ENCODE measurements at regions not wholly inside any gene's neighbourhood (a gene's known extent, or its start where the extent isn't known, plus 50 kb on each side); places are given as distances from the start of the nearest gene placed in this dataset.

DNA sequence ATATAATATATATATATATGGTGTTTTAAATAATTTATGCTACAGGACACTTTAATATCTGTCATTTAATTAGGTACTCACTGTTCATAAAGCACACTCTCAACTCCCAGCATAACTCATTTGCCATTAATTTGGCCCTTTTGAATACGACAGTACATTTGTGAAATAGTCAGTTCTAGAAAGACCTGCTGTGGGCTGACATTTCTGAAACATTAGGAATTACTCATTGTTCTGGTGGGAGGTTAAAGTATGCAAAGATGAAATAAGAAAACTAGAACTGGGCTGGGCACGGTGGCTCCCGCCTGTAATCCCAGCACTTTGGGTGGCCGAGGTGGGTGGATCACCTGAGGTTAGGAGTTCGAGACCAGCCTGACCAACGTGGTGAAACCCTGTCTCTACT is 497.5 kb downstream of the UTRN start:
- H3K27ac ChIP-seq (ENCODE audit: low read length), result no peak overlapping the region
- H2AFZ ChIP-seq (ENCODE audit: low read length), result no peak overlapping the region
- TF ChIP-seq, protein P1, sequence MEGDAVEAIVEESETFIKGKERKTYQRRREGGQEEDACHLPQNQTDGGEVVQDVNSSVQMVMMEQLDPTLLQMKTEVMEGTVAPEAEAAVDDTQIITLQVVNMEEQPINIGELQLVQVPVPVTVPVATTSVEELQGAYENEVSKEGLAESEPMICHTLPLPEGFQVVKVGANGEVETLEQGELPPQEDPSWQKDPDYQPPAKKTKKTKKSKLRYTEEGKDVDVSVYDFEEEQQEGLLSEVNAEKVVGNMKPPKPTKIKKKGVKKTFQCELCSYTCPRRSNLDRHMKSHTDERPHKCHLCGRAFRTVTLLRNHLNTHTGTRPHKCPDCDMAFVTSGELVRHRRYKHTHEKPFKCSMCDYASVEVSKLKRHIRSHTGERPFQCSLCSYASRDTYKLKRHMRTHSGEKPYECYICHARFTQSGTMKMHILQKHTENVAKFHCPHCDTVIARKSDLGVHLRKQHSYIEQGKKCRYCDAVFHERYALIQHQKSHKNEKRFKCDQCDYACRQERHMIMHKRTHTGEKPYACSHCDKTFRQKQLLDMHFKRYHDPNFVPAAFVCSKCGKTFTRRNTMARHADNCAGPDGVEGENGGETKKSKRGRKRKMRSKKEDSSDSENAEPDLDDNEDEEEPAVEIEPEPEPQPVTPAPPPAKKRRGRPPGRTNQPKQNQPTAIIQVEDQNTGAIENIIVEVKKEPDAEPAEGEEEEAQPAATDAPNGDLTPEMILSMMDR (IDR thresholded peaks at IDR 0.05; ENCODE audit: low read length), result no peak
- TF ChIP-seq EZH2 (optimal IDR thresholded peaks at IDR 0.05; ENCODE audit: low read depth, low read length) (no peak), EZH2phosphoT487 (IDR thresholded peaks at IDR 0.05; ENCODE audit: low read length) (no peak)
- H4K20me1 ChIP-seq (ENCODE audit: insufficient read depth, low read length), result no peaks in the 10 kb centered on the region
- H3K27me3 ChIP-seq (replicated peaks; ENCODE audit: insufficient read depth, low read length), result no peaks in the 10 kb centered on the region
- no peak for DNase-seq
- H3K36me3 ChIP-seq (replicated peaks; ENCODE audit: insufficient read depth, low read length), result no peaks in the 10 kb centered on the region
- no peak overlapping the region for H3K4me3 ChIP-seq (ENCODE audit: low read length)
- no peaks in the 10 kb centered on the region for H3K9me2 ChIP-seq (replicated peaks; ENCODE audit: insufficient read depth, low read length)
- no peaks in the 10 kb centered on the region for H3K9me3 ChIP-seq (replicated peaks; ENCODE audit: insufficient read depth, low read length)
- H3K4me1 ChIP-seq (ENCODE audit: low read length), result no peaks in the 10 kb centered on the region
- H3K4me2 ChIP-seq (ENCODE audit: low read depth, low read length), result no peak overlapping the region
- no peak overlapping the region for H3K9ac ChIP-seq (ENCODE audit: low read length)
- no peaks in the 10 kb centered on the region for H3F3A ChIP-seq (ENCODE audit: insufficient read depth, low read length)
- H3K79me2 ChIP-seq (ENCODE audit: low read length), result no peaks in the 10 kb centered on the region

DNA sequence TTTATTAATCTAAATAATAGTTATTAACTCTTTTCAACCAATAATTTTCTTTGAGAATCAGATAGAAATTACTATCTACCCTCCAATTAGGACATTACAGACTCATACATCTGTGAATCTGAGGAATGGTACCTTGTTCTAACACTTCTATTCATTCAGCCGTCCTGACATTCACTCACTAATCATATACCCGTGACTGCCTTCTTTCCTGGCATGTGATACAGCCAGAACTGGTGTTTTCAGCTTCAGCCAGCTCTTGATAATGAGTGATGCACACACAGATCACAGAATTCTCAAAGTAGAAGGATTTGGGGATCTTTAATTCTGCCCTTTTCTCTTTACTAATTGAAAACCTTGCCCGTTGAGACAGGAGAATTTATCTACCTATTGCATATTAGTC is 499.9 kb downstream of the UTRN start:
- Histone ChIP-seq H3K9me3 (replicated peaks; ENCODE audit: insufficient read depth, low read length) (no peaks in the 10 kb centered on the region), H3K4me2 (ENCODE audit: low read depth, low read length) (no peak overlapping the region), H4K20me1 (ENCODE audit: insufficient read depth, low read length) (no peaks in the 10 kb centered on the region), H3K4me3 (ENCODE audit: low read length) (no peak overlapping the region), H3K4me1 (ENCODE audit: low read length) (no peaks in the 10 kb centered on the region), H3F3A (ENCODE audit: insufficient read depth, low read length) (no peaks in the 10 kb centered on the region), H3K27me3 (replicated peaks; ENCODE audit: insufficient read depth, low read length) (no peaks in the 10 kb centered on the region), H3K79me2 (ENCODE audit: low read length) (no peaks in the 10 kb centered on the region), H3K36me3 (replicated peaks; ENCODE audit: insufficient read depth, low read length) (no peaks in the 10 kb centered on the region), H3K27ac (ENCODE audit: low read length) (no peak overlapping the region), H3K9ac (ENCODE audit: low read length) (no peak overlapping the region), H2AFZ (ENCODE audit: low read length) (no peak overlapping the region), H3K9me2 (replicated peaks; ENCODE audit: insufficient read depth, low read length) (no peaks in the 10 kb centered on the region)
- DNase-seq, result no peak
- TF ChIP-seq, protein P1 (IDR thresholded peaks at IDR 0.05; ENCODE audit: low read length), result no peak
- TF ChIP-seq EZH2phosphoT487 (IDR thresholded peaks at IDR 0.05; ENCODE audit: low read length), result no peak
- TF ChIP-seq EZH2 (optimal IDR thresholded peaks at IDR 0.05; ENCODE audit: low read depth, low read length), result no peak

DNA sequence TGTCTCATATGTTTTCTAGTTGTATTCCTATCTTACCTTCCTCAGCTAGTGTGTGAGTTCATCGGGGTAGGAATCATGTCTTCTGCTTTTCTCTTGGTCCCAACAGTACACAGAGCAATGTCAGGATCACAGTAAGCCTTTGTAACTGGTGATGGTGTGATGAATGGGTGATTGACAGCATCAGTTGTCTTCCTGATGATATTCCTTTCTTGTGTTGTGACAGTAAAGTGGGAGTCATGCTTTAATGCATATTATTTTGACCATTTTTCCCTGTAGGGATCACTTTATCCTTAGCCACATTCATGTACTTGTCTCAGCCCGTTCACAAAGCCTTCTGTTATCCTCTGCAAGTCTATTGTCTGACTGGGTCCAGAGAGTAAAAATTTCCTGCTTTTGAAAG is 501.7 kb downstream of the UTRN start:
- no peaks in the 10 kb centered on the region for H3K9me3 ChIP-seq (replicated peaks; ENCODE audit: insufficient read depth, low read length)

More for the DNA sequence above, 501.7 kb downstream of the UTRN start:
- TF ChIP-seq, protein P1 (IDR thresholded peaks at IDR 0.05; ENCODE audit: low read length), result no peak
- TF ChIP-seq EZH2 (optimal IDR thresholded peaks at IDR 0.05; ENCODE audit: low read depth, low read length) (no peak), EZH2phosphoT487 (IDR thresholded peaks at IDR 0.05; ENCODE audit: low read length) (no peak)
- H3K36me3 ChIP-seq (replicated peaks; ENCODE audit: insufficient read depth, low read length), result no peaks in the 10 kb centered on the region
- no peaks in the 10 kb centered on the region for H4K20me1 ChIP-seq (ENCODE audit: insufficient read depth, low read length)
- H3K27me3 ChIP-seq (replicated peaks; ENCODE audit: insufficient read depth, low read length), result no peaks in the 10 kb centered on the region
- H3K4me3 ChIP-seq (ENCODE audit: low read length), result no peak overlapping the region
- no peaks in the 10 kb centered on the region for H3F3A ChIP-seq (ENCODE audit: insufficient read depth, low read length)
- H2AFZ ChIP-seq (ENCODE audit: low read length), result no peak overlapping the region
- no peak overlapping the region for H3K9ac ChIP-seq (ENCODE audit: low read length)
- H3K9me2 ChIP-seq (replicated peaks; ENCODE audit: insufficient read depth, low read length), result no peaks in the 10 kb centered on the region
- H3K79me2 ChIP-seq (ENCODE audit: low read length), result no peaks in the 10 kb centered on the region
- DNase-seq, result no peak
- no peaks in the 10 kb centered on the region for H3K4me1 ChIP-seq (ENCODE audit: low read length)
- H3K4me2 ChIP-seq (ENCODE audit: low read depth, low read length), result no peak overlapping the region
- H3K27ac ChIP-seq (ENCODE audit: low read length), result no peak overlapping the region
